ENCODE measurements at regions not wholly inside any gene's neighbourhood (a gene's known extent, or its start where the extent isn't known, plus 50 kb on each side); places are given as distances from the start of the nearest gene placed in this dataset.

DNA sequence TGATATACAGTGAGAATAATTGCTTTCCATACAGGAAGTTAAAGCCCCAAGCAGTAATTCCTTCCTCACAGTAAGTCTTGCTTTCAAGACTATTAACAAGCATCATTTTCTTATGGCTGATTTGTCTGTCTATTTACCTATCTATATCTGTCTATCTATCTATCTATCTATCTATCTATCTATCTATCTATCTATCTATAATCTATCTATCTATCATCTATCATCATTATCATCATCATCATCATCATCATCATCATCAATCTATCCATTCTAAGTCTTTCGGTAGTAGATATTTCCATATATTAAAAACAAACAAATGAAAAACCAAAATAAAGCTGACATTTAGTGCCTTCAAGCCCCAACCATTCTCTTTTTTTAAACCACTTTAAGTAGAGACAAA, 224.4 kb upstream of the RXFP2 start:
- H3K4me3 ChIP-seq: no peak overlapping the region
- H2AFZ ChIP-seq (ENCODE audit: low read depth, low read length): no peak overlapping the region
- no peaks in the 10 kb centered on the region for H3K36me3 ChIP-seq (ENCODE audit: control insufficient read depth, insufficient read depth, low read length)
- DNase-seq (ENCODE audit: extremely low read depth in 1 of 4, low spot score in 3 of 4) (no peak), ATAC-seq (no peak), FAIRE-seq (no peak)
- POLR2A ChIA-PET: no interaction called here
- intact Hi-C loops (cut with micrococcal nuclease): no loop called here
- in situ Hi-C loops (cut with MboI): no loop called here
- no peaks in the 10 kb centered on the region for H3K79me2 ChIP-seq (ENCODE audit: control insufficient read depth, insufficient read depth, low read length)
- H3K27me3 ChIP-seq (ENCODE audit: control insufficient read depth in 2 of 2, insufficient read depth in 2 of 2, low read length in 2 of 2): no peaks in the 10 kb centered on the region
- TF ChIP-seq, protein P1, sequence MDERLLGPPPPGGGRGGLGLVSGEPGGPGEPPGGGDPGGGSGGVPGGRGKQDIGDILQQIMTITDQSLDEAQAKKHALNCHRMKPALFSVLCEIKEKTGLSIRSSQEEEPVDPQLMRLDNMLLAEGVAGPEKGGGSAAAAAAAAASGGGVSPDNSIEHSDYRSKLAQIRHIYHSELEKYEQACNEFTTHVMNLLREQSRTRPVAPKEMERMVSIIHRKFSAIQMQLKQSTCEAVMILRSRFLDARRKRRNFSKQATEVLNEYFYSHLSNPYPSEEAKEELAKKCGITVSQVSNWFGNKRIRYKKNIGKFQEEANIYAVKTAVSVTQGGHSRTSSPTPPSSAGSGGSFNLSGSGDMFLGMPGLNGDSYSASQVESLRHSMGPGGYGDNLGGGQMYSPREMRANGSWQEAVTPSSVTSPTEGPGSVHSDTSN (CRISPR knock-in tag; IDR thresholded peaks at IDR 0.05; ENCODE audit: low read depth): no peak
- TF ChIP-seq, protein P1 (tag; conservative IDR thresholded peaks at IDR 0.05; ENCODE audit: low read depth): no peak
- TF ChIP-seq, protein P2, sequence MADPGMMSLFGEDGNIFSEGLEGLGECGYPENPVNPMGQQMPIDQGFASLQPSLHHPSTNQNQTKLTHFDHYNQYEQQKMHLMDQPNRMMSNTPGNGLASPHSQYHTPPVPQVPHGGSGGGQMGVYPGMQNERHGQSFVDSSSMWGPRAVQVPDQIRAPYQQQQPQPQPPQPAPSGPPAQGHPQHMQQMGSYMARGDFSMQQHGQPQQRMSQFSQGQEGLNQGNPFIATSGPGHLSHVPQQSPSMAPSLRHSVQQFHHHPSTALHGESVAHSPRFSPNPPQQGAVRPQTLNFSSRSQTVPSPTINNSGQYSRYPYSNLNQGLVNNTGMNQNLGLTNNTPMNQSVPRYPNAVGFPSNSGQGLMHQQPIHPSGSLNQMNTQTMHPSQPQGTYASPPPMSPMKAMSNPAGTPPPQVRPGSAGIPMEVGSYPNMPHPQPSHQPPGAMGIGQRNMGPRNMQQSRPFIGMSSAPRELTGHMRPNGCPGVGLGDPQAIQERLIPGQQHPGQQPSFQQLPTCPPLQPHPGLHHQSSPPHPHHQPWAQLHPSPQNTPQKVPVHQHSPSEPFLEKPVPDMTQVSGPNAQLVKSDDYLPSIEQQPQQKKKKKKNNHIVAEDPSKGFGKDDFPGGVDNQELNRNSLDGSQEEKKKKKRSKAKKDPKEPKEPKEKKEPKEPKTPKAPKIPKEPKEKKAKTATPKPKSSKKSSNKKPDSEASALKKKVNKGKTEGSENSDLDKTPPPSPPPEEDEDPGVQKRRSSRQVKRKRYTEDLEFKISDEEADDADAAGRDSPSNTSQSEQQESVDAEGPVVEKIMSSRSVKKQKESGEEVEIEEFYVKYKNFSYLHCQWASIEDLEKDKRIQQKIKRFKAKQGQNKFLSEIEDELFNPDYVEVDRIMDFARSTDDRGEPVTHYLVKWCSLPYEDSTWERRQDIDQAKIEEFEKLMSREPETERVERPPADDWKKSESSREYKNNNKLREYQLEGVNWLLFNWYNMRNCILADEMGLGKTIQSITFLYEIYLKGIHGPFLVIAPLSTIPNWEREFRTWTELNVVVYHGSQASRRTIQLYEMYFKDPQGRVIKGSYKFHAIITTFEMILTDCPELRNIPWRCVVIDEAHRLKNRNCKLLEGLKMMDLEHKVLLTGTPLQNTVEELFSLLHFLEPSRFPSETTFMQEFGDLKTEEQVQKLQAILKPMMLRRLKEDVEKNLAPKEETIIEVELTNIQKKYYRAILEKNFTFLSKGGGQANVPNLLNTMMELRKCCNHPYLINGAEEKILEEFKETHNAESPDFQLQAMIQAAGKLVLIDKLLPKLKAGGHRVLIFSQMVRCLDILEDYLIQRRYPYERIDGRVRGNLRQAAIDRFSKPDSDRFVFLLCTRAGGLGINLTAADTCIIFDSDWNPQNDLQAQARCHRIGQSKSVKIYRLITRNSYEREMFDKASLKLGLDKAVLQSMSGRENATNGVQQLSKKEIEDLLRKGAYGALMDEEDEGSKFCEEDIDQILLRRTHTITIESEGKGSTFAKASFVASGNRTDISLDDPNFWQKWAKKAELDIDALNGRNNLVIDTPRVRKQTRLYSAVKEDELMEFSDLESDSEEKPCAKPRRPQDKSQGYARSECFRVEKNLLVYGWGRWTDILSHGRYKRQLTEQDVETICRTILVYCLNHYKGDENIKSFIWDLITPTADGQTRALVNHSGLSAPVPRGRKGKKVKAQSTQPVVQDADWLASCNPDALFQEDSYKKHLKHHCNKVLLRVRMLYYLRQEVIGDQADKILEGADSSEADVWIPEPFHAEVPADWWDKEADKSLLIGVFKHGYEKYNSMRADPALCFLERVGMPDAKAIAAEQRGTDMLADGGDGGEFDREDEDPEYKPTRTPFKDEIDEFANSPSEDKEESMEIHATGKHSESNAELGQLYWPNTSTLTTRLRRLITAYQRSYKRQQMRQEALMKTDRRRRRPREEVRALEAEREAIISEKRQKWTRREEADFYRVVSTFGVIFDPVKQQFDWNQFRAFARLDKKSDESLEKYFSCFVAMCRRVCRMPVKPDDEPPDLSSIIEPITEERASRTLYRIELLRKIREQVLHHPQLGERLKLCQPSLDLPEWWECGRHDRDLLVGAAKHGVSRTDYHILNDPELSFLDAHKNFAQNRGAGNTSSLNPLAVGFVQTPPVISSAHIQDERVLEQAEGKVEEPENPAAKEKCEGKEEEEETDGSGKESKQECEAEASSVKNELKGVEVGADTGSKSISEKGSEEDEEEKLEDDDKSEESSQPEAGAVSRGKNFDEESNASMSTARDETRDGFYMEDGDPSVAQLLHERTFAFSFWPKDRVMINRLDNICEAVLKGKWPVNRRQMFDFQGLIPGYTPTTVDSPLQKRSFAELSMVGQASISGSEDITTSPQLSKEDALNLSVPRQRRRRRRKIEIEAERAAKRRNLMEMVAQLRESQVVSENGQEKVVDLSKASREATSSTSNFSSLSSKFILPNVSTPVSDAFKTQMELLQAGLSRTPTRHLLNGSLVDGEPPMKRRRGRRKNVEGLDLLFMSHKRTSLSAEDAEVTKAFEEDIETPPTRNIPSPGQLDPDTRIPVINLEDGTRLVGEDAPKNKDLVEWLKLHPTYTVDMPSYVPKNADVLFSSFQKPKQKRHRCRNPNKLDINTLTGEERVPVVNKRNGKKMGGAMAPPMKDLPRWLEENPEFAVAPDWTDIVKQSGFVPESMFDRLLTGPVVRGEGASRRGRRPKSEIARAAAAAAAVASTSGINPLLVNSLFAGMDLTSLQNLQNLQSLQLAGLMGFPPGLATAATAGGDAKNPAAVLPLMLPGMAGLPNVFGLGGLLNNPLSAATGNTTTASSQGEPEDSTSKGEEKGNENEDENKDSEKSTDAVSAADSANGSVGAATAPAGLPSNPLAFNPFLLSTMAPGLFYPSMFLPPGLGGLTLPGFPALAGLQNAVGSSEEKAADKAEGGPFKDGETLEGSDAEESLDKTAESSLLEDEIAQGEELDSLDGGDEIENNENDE (IDR thresholded peaks at IDR 0.05; ENCODE audit: low read depth, low read length): no peak
- peak; percentile 53 for TF ChIP-seq DACH1 (IDR thresholded peaks at IDR 0.05; ENCODE audit: partially characterized antibody)
- no peaks in the 10 kb centered on the region for H3K9me3 ChIP-seq (replicated peaks; ENCODE audit: control insufficient read depth, insufficient read depth, low read depth, low read length)
- WGBS (ENCODE audit: insufficient coverage, low coverage, missing lambda C conversion rate): 0% methylated on average over 1 of the region's 1 CpG
- no peaks in the 10 kb centered on the region for H3K4me1 ChIP-seq (replicated peaks in 1 of 2; ENCODE audit: control insufficient read depth in 2 of 2, insufficient read depth in 2 of 2, low read length in 2 of 2)
- H3K9ac ChIP-seq (ENCODE audit: insufficient read depth in 1 of 2, low read depth in 2 of 2, low read length in 2 of 2): no peak overlapping the region
- H4K20me1 ChIP-seq (replicated peaks; ENCODE audit: control insufficient read depth, insufficient read depth, low read length): no peaks in the 10 kb centered on the region
- H3K9me1 ChIP-seq (ENCODE audit: control insufficient read depth, insufficient read depth, low read length): no peaks in the 10 kb centered on the region
- no peak overlapping the region for H3K4me2 ChIP-seq (ENCODE audit: insufficient read depth, low read length)
- no TSS peak for BruUV-seq (replicated peaks)
- CTCF ChIA-PET (ENCODE audit: low intra/inter-chr PET ratio): no interaction called here
- no peak overlapping the region for H3K27ac ChIP-seq (ENCODE audit: extremely low read depth, low read depth, low read length)

Data from K562 (cell line).